Heart right ventricle (tissue), 16 donors: ENCODE measurements at regions not wholly inside any gene's neighbourhood (a gene's known extent, or its start where the extent isn't known, plus 50 kb on each side); places are given as distances from the start of the nearest gene placed in this dataset.

Experiments
- ATAC-seq, 8 donors: fragments of 200-7000 bp; cut with Tn5 transposase; one replicate each; pipeline ENCODE4 v1.9.1; 2020; ENCODE audit warnings: mild to moderate bottlenecking in 8 of 8, moderate library complexity in 8 of 8, moderate number of reproducible peaks in 1 of 8
- DNase-seq, 2 donors: peaks; one replicate each; pipeline ENCODE4 v3.0.0-alpha.2; 2020
- H3K27ac ChIP-seq, 10 donors: fragments of 200-600 bp; sonication (generic) in 2 of 10; one replicate each; pipeline versions ENCODE4 v1.5.0 to v1.8.0; 2020 to 2022; ENCODE audit warnings: mild to moderate bottlenecking in 3 of 10
- H3K27me3 ChIP-seq, 7 donors: fragments of 200-600 bp; one replicate each; pipeline ENCODE4 v1.8.0; 2021 to 2022; ENCODE audit warnings: mild to moderate bottlenecking in 2 of 7
- H3K36me3 ChIP-seq, 9 donors: fragments of 200-600 bp; sonication (generic) in 1 of 9; one replicate each; pipeline versions ENCODE4 v1.5.0 to v1.8.0; 2020 to 2022; ENCODE audit warnings: mild to moderate bottlenecking in 2 of 9
- H3K4me1 ChIP-seq, 9 donors: fragments of 200-600 bp; sonication (generic) in 1 of 9; one replicate each; pipeline versions ENCODE4 v1.5.0 to v1.8.0; 2020 to 2022; ENCODE audit warnings: mild to moderate bottlenecking in 4 of 9
- H3K4me3 ChIP-seq, 10 donors: fragments of 200-600 bp; sonication (generic) in 2 of 10; one replicate each; pipeline versions ENCODE4 v1.5.0 to v1.8.0; 2020 to 2022; ENCODE audit warnings: mild to moderate bottlenecking in 7 of 10, moderate library complexity in 2 of 10
- H3K9me3 ChIP-seq, 11 donors: fragments of 200-600 bp in 10 of 11; sonication (generic) in 2 of 11; one replicate each; pipeline versions ENCODE4 v1.5.0 to v1.8.0; 2013 to 2022; ENCODE audit warnings: mild to moderate bottlenecking in 2 of 11, control low read depth in 1 of 11, moderate library complexity in 1 of 11
- WGBS, 2 donors: extraction: QIAGEN DNeasy Blood & Tissue Kit; methylation state at CpG; one replicate each; pipeline ENCODE4 v1.1.7; 2013; ENCODE audit warnings: inconsistent platforms in 1 of 2; 5-methylcytosine and 5-hydroxymethylcytosine counted together
- intact Hi-C, 10 donors: fragments of 100-400 bp; cut with DNase I; formaldehyde crosslinking; loops; one replicate each; pipeline versions ENCODE4 v1.11.1 to v1.14.2; 2022
- TF ChIP-seq, protein P1 (sequence below), 9 donors: fragments of 200-600 bp; sonication (generic) in 2 of 9; IDR thresholded peaks; one replicate each; pipeline versions ENCODE4 v1.5.0 to v1.8.0; 2021 to 2022; ENCODE audit warnings: antibody characterized with exemption in 9 of 9, mild to moderate bottlenecking in 5 of 9, moderate library complexity in 1 of 9
- donor health status: Arrhythmogenic right ventricular cardiomyopathy.
- donor health status: ischemic (EF 13 %, LVEDD 7.1; RV severe dilation, severe dysfunction).
- donor health status: healthy with polysubstance abuse.
- donor health status: DM: no; HTN: yes; CAD: no.
- donor health status: DM: no; HTN: no; CAD: no.
- donor health status: ischemic (EF 25% LVEDD 6.9; RV normal size, moderate dysfunction).
- donor health status: ischemic (EF 25% LVEDD 5.7; RV mildly dilated, moderate dysfunction).
- donor health status: healthy.
- donor health status: DM: yes; HTN: yes; CAD: no.
- donor health status: Ischemic cardiomyopathy.
- donor health status: ischemic (EF 35%, LVEDD 5.7; RV mildly dilated, moderate dysfunction).
- donor health status: nonischemic (EF 11% LVEDD 7.7; RV severe dilation, severe dysfunction).
- donor health status: DM: yes; HTN: yes; CAD: no.
- donor health status: PGD.
- donor health status: ischemic (EF 29% LVEDD 5.4; RV normal size, mild dysfunction).
- donor health status: nonischemic (EF 23%, LVEDD 6.1; RV moderate dilation, normal function).

DNA sequence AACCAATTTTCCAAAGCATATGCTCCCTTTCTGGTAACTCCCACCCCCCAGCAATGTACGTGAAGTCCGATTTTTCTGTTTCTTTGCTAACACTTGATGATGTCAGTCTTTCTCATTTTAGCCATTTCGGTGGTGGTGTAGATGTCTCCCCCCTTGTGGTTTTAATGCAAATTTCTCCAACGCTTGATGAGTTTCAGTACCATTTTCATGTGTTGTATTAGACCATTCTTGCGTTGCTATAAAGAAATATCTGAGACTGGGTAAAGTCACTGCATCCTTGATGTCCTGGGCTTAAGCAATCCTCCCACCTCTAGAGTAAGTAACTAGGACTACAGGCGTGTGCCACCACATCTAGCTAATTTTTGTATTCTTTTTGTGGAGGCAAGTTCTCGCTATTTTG lies 148.4 kb upstream of the VCX3A start:
- no peak overlapping the region for H3K27ac ChIP-seq
- H3K4me1 ChIP-seq = no peaks in the 10 kb centered on the region
- 90 to 94% methylated on average over 7 of the region's 7 CpGs for WGBS, 2 donors
- no peaks in the 10 kb centered on the region for H3K27me3 ChIP-seq
- peaks cover 0 to 2% (median 0%) of the 10 kb centered on the region in 11 donors for H3K9me3 ChIP-seq
- ATAC-seq (no peak), DNase-seq (no peak)
- H3K4me3 ChIP-seq = no peak overlapping the region
- no peaks in the 10 kb centered on the region for H3K36me3 ChIP-seq
- TF ChIP-seq, protein P1, sequence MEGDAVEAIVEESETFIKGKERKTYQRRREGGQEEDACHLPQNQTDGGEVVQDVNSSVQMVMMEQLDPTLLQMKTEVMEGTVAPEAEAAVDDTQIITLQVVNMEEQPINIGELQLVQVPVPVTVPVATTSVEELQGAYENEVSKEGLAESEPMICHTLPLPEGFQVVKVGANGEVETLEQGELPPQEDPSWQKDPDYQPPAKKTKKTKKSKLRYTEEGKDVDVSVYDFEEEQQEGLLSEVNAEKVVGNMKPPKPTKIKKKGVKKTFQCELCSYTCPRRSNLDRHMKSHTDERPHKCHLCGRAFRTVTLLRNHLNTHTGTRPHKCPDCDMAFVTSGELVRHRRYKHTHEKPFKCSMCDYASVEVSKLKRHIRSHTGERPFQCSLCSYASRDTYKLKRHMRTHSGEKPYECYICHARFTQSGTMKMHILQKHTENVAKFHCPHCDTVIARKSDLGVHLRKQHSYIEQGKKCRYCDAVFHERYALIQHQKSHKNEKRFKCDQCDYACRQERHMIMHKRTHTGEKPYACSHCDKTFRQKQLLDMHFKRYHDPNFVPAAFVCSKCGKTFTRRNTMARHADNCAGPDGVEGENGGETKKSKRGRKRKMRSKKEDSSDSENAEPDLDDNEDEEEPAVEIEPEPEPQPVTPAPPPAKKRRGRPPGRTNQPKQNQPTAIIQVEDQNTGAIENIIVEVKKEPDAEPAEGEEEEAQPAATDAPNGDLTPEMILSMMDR (IDR thresholded peaks at IDR 0.05) = no peak
- intact Hi-C loops = no loop called here

GRCh38 chrX:6681521-6682145 lies 146.7 kb upstream of the VCX3A start:
- WGBS, 2 donors = 77 to 80% methylated on average over 7 of the region's 7 CpGs
- ATAC-seq = no peak
- no peaks in the 10 kb centered on the region for H3K36me3 ChIP-seq
- no peak overlapping the region for H3K27ac ChIP-seq
- H3K4me3 ChIP-seq = no peak overlapping the region
- H3K9me3 ChIP-seq = no peaks in the 10 kb centered on the region
- H3K4me1 ChIP-seq = no peaks in the 10 kb centered on the region
- intact Hi-C loops = no loop called here
- TF ChIP-seq, protein P1 (IDR thresholded peaks at IDR 0.05) = no peak
- H3K27me3 ChIP-seq = no peaks in the 10 kb centered on the region
- no peak for DNase-seq

DNA sequence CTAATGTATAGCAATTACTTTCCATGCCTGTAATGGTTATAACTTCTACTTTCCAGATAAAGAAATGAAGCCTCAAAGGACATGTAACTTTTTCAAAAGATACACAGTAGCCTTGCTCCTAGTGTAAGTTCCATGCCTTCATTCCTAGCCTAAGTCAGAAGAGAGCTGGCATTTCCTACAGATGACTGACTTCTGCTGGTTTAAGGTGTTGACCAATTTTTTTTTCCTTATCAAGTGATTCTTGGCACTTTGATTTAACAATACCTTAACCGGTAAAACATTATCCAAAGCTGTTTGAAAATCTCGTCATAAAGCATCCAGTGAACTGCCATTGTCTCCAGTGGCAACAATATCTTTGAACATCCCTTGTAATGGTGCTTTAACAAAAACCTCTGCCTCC lies 145.1 kb upstream of the VCX3A start:
- no peaks in the 10 kb centered on the region for H3K27me3 ChIP-seq
- TF ChIP-seq, protein P1 (IDR thresholded peaks at IDR 0.05) = no peak
- WGBS, 2 donors = 88% methylated on average over 2 of the region's 2 CpGs
- intact Hi-C loops = no loop called here
- no peak for ATAC-seq
- H3K27ac ChIP-seq = no peak overlapping the region
- no peak for DNase-seq
- no peaks in the 10 kb centered on the region for H3K4me1 ChIP-seq
- no peak overlapping the region for H3K4me3 ChIP-seq
- no peaks in the 10 kb centered on the region for H3K36me3 ChIP-seq
- no peaks in the 10 kb centered on the region for H3K9me3 ChIP-seq

- Histone ChIP-seq H3K36me3 (no peaks in the 10 kb centered on the region), H3K9me3 (no peaks in the 10 kb centered on the region), H3K4me3 (no peak overlapping the region), H3K27me3 (no peaks in the 10 kb centered on the region), H3K27ac (no peak overlapping the region), H3K4me1 (no peaks in the 10 kb centered on the region)
- TF ChIP-seq, protein P1 (IDR thresholded peaks at IDR 0.05) = no peak
- intact Hi-C loops = no loop called here
- ATAC-seq = no peak
- DNase-seq = no peak
- WGBS, 2 donors = 78 to 91% methylated on average over 5 of the region's 5 CpGs
Measured at GRCh38 chrX:6679550-6679949, 144.6 kb upstream of the VCX3A start.
